ENCODE measurements at regions not wholly inside any gene's neighbourhood (a gene's known extent, or its start where the extent isn't known, plus 50 kb on each side); places are given as distances from the start of the nearest gene placed in this dataset.
A peak's percentile ranks its signal among the peaks of the same experiment; 100 is the strongest.

GRCh38 chr7:81926-82756 is 110.2 kb upstream of the FAM20C start:
- POLR2A ChIA-PET (ENCODE audit: partially characterized antibody), result interaction anchor here (0.6 kb wide), 1 partner anchor 15 kb away, joined by 3 read pairs; no protein-coding TSS in a partner anchor
- peak in 1 of 2 experiments; percentile 79 for DNase-seq (ENCODE audit: low read depth in 1 of 2, low spot score in 2 of 2)
- peak overlapping the region; percentile 88; the same call in 1 of the 2 replicates for H2BK15ac ChIP-seq (ENCODE audit: low read length)
- H3K27ac ChIP-seq (ENCODE audit: low read depth, low read length), result no peak overlapping the region
- peaks cover 6% of the 10 kb centered on the region; the same call in 1 of the 2 replicates for H3K23me2 ChIP-seq (ENCODE audit: low read depth, low read length)
- peaks cover 0 to 2% (median 0%) of the 10 kb centered on the region in 4 experiments; a peak in 1 of 7 replicates for H3K27me3 ChIP-seq (replicated peaks in 1 of 4; ENCODE audit: control insufficient read depth in 3 of 4, extremely low read depth in 1 of 4, insufficient read depth in 3 of 4, low read length in 3 of 4)
- peak overlapping the region; percentile 96 for H4K91ac ChIP-seq (replicated peaks; ENCODE audit: insufficient read length, low read length)
- no peak for FAIRE-seq
- H2BK120ac ChIP-seq (replicated peaks; ENCODE audit: low read depth, low read length), result peak overlapping the region; percentile 63
- H3K14ac ChIP-seq (ENCODE audit: insufficient read length), result no peak overlapping the region
- no peak overlapping the region for H3K4me3 ChIP-seq (ENCODE audit: extremely low read depth in 1 of 4, insufficient read depth in 2 of 4, low read depth in 3 of 4, low read length in 4 of 4)
- peaks cover 0 to 4% of the 10 kb centered on the region in 2 experiments for H4K20me1 ChIP-seq (replicated peaks in 1 of 2; ENCODE audit: control insufficient read depth in 1 of 2, insufficient read depth in 2 of 2, low read length in 2 of 2)
- H4K8ac ChIP-seq (ENCODE audit: extremely low read depth, insufficient read depth, low read length), result peak overlapping the region; percentile 75
- CTCF ChIA-PET (ENCODE audit: partially characterized antibody), result interaction anchor here (0.6 to 2.4 kb wide), 10 partner anchors 14 to 184 kb away, joined by 3 to 7 read pairs (median 4); no protein-coding TSS in a partner anchor
- H3K4ac ChIP-seq (replicated peaks; ENCODE audit: insufficient read length, low read depth, low read length), result no peak overlapping the region
- peak overlapping the region in 1 of 2 experiments; percentile 27; a peak in 1 of 4 replicates for H3K4me2 ChIP-seq (ENCODE audit: insufficient read depth in 1 of 2, low read depth in 2 of 2, low read length in 2 of 2)
- 0 out of 2 replicates have a peak overlapping the region, but pooled peaks have one; percentile 56 for H2AK5ac ChIP-seq (ENCODE audit: low read depth, low read length)
- no peak overlapping the region for H2AFZ ChIP-seq (ENCODE audit: low read length)
- H2BK12ac ChIP-seq (ENCODE audit: low read depth, low read length), result peak overlapping the region; percentile 99; the same call in 1 of the 2 replicates
- WGBS, 2 experiments (ENCODE audit: extremely low coverage in 1 of 2, insufficient coverage in 1 of 2, insufficient read length in 1 of 2, insufficient replicate concordance in 2 of 2, low coverage in 1 of 2, low lambda C conversion rate in 2 of 2, missing lambda C conversion rate in 1 of 2), result 80% methylated on average over 33 of the region's 39 CpGs; no CpG with 5 or more reads in 1 of the 2 experiments
- H3K18ac ChIP-seq (ENCODE audit: extremely low read depth, low read length), result peak overlapping the region; percentile 83
- no peak overlapping the region for H3K9ac ChIP-seq (replicated peaks in 1 of 4; ENCODE audit: extremely low read depth in 1 of 4, low read depth in 3 of 4, low read length in 3 of 4)
- no peaks in the 10 kb centered on the region for H3K79me2 ChIP-seq (ENCODE audit: control insufficient read depth in 1 of 2, insufficient read depth in 2 of 2, low read length in 2 of 2)
- H2BK5ac ChIP-seq (ENCODE audit: low read depth, low read length), result peak overlapping the region; percentile 81
- TF ChIP-seq CTCF (IDR thresholded peaks at IDR 0.05; ENCODE audit: control extremely low read depth in 1 of 3, insufficient read depth in 1 of 3, low read depth in 1 of 3, low read length in 3 of 3) (peak in 1 of 3 experiments; percentile 16; a peak in 2 of 4 replicates), CHD2 (IDR thresholded peaks at IDR 0.05; ENCODE audit: low read length) (no peak), RAD21 (IDR thresholded peaks at IDR 0.05 in 1 of 2, conservative IDR thresholded peaks at IDR 0.05 in 1 of 2; ENCODE audit: low read depth in 2 of 2, low read length in 2 of 2) (peak in 1 of 2 experiments; percentile 17; a peak in 1 of 4 replicates)
- H4K5ac ChIP-seq (ENCODE audit: insufficient read length, low read depth, low read length), result no peak overlapping the region
- no peak overlapping the region for H3K56ac ChIP-seq (replicated peaks; ENCODE audit: insufficient read length, low read depth, low read length)
- H3K79me1 ChIP-seq (ENCODE audit: low read depth, low read length), result no peaks in the 10 kb centered on the region; the same call in 1 of the 2 replicates
- H3K36me3 ChIP-seq (ENCODE audit: control insufficient read depth in 2 of 4, insufficient read depth in 4 of 4, low read length in 3 of 4), result no peaks in the 10 kb centered on the region
- no peak overlapping the region for H3K23ac ChIP-seq (ENCODE audit: insufficient read length)
- H2BK20ac ChIP-seq (ENCODE audit: low read length), result no peak overlapping the region
- peaks cover 0 to 17% (median 10%) of the 10 kb centered on the region in 4 experiments; a peak in 6 of 7 replicates for H3K4me1 ChIP-seq (replicated peaks in 1 of 4; ENCODE audit: control insufficient read depth in 3 of 4, insufficient read depth in 4 of 4, low read length in 3 of 4)
- H3K9me3 ChIP-seq (ENCODE audit: insufficient read depth in 2 of 2, low read depth in 1 of 2, low read length in 1 of 2), result no peaks in the 10 kb centered on the region

Measured in H1 (cell line).